ENCODE measurements at regions not wholly inside any gene's neighbourhood (a gene's known extent, or its start where the extent isn't known, plus 50 kb on each side); places are given as distances from the start of the nearest gene placed in this dataset.
A peak's percentile ranks its signal among the peaks of the same experiment; 100 is the strongest.

GRCh38 chr21:28795251-28795650, 197.4 kb downstream of the LTN1 start:
- CTCF ChIA-PET = no interaction called here
- Mint-ChIP-seq H3K4me1 (peaks cover 0 to 8% (median 0%) of the 10 kb centered on the region in 7 donors), H3K36me3 (peaks cover 0 to 40% (median 20%) of the 10 kb centered on the region in 5 donors), H3K27me3 (no peaks in the 10 kb centered on the region), H3K27ac (no peak overlapping the region), H3K9me3 (peaks cover 0 to 7% (median 0%) of the 10 kb centered on the region in 11 donors), H3K4me3 (no peak overlapping the region)
- Histone ChIP-seq H3K27me3 (ENCODE audit: control insufficient read depth in 2 of 2, insufficient read depth in 2 of 2, low read length in 2 of 2) (no peaks in the 10 kb centered on the region), H3K36me3 (ENCODE audit: control insufficient read depth in 2 of 3, insufficient read depth in 3 of 3, low read length in 3 of 3) (no peaks in the 10 kb centered on the region), H3K4me3 (ENCODE audit: low read length) (no peak overlapping the region), H3K4me1 (ENCODE audit: control insufficient read depth in 2 of 2, insufficient read depth in 2 of 2, low read length in 2 of 2) (no peaks in the 10 kb centered on the region), H3K9me3 (ENCODE audit: control insufficient read depth in 2 of 3, low read length in 3 of 3) (no peaks in the 10 kb centered on the region), H3K27ac (ENCODE audit: low read depth, low read length) (no peak overlapping the region)
- ATAC-seq = no peak
- intact Hi-C loops (cut with micrococcal nuclease) = no loop called here
- no peak for DNase-seq
- POLR2A ChIA-PET = no interaction called here

DNA sequence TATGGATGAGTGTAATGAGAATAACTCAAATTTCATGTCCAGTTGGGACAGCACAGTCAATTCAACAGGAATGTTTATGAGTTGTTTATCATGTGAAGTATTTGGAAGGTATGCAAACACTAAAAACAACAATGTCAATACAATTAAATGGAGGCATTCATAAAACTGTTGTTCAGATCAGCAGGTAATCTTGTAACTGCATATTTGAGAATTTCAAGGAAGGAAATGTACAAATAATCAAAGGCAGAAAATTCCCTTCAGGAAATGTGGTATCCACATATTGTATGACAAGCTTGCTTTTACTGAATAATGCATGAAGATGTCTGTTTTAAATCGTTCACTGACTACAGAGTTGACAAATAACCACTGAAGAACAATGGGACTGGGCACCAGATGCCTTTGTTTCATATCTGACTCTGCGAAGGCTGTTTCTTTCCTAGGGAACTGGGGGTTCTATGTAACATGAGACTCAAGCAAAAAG, 198.3 kb downstream of the LTN1 start:
- peaks cover 0 to 7% (median 0%) of the 10 kb centered on the region in 11 donors for H3K9me3 Mint-ChIP-seq
- no peaks in the 10 kb centered on the region for H3K36me3 ChIP-seq (ENCODE audit: control insufficient read depth in 2 of 3, insufficient read depth in 3 of 3, low read length in 3 of 3)
- no peak overlapping the region for H3K27ac ChIP-seq (ENCODE audit: low read depth, low read length)
- no peaks in the 10 kb centered on the region for H3K27me3 ChIP-seq (ENCODE audit: control insufficient read depth in 2 of 2, insufficient read depth in 2 of 2, low read length in 2 of 2)
- DNase-seq (no peak), ATAC-seq (no peak)
- H3K4me1 Mint-ChIP-seq = peaks cover 0 to 8% (median 0%) of the 10 kb centered on the region in 7 donors
- H3K27me3 Mint-ChIP-seq = no peaks in the 10 kb centered on the region
- intact Hi-C loops (cut with micrococcal nuclease) = no loop called here
- H3K36me3 Mint-ChIP-seq = peaks cover 0 to 32% (median 16%) of the 10 kb centered on the region in 5 donors
- POLR2A ChIA-PET = no interaction called here
- H3K4me3 ChIP-seq (ENCODE audit: low read length) = no peak overlapping the region
- no peak overlapping the region for H3K4me3 Mint-ChIP-seq
- no peaks in the 10 kb centered on the region for H3K9me3 ChIP-seq (ENCODE audit: control insufficient read depth in 2 of 3, low read length in 3 of 3)
- no peak overlapping the region for H3K27ac Mint-ChIP-seq
- H3K4me1 ChIP-seq (ENCODE audit: control insufficient read depth in 2 of 2, insufficient read depth in 2 of 2, low read length in 2 of 2) = no peaks in the 10 kb centered on the region
- CTCF ChIA-PET = no interaction called here

DNA sequence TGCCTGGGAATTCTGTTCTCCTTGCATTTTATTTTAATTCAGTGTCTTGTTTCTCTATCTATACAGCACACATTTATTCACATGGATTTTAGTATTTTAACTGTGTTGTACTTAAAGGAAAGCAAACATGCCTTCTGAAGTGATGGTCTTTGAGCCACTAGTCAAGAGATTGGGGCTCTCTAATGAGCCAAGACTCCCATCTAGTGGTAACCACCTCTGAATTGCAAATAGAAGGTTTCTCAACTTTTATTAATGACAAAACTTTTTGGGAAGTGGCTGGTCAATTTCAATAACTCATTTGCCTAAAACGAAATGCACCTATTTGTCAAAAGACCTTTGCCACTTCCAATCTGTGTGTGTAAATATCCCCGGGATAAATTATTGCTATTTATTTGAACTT, 199.6 kb downstream of the LTN1 start:
- peaks cover 3 to 29% (median 9%) of the 10 kb centered on the region in 5 donors for H3K36me3 Mint-ChIP-seq
- H3K9me3 ChIP-seq (ENCODE audit: control insufficient read depth in 2 of 3, low read length in 3 of 3) = no peaks in the 10 kb centered on the region
- no peaks in the 10 kb centered on the region for H3K4me1 ChIP-seq (ENCODE audit: control insufficient read depth in 2 of 2, insufficient read depth in 2 of 2, low read length in 2 of 2)
- H3K4me3 ChIP-seq (ENCODE audit: low read length) = no peak overlapping the region
- H3K27me3 ChIP-seq (ENCODE audit: control insufficient read depth in 2 of 2, insufficient read depth in 2 of 2, low read length in 2 of 2) = no peaks in the 10 kb centered on the region
- peaks cover 0 to 8% (median 0%) of the 10 kb centered on the region in 7 donors for H3K4me1 Mint-ChIP-seq
- H3K27me3 Mint-ChIP-seq = no peaks in the 10 kb centered on the region
- no peak overlapping the region for H3K4me3 Mint-ChIP-seq
- DNase-seq (no peak), ATAC-seq (no peak)
- CTCF ChIA-PET = no interaction called here
- H3K27ac Mint-ChIP-seq = no peak overlapping the region
- no peak overlapping the region for H3K27ac ChIP-seq (ENCODE audit: low read depth, low read length)
- POLR2A ChIA-PET = no interaction called here
- intact Hi-C loops (cut with micrococcal nuclease) = no loop called here
- H3K9me3 Mint-ChIP-seq = peaks cover 0 to 3% (median 0%) of the 10 kb centered on the region in 11 donors
- no peaks in the 10 kb centered on the region for H3K36me3 ChIP-seq (ENCODE audit: control insufficient read depth in 2 of 3, insufficient read depth in 3 of 3, low read length in 3 of 3)

GRCh38 chr21:28791595-28792282, 200.9 kb downstream of the LTN1 start:
- H3K4me1 Mint-ChIP-seq = peaks cover 0 to 8% (median 0%) of the 10 kb centered on the region in 7 donors
- H3K27ac Mint-ChIP-seq = no peak overlapping the region

GRCh38 chr21:28790335-28790734, 202.3 kb downstream of the LTN1 start:
- H3K4me3 Mint-ChIP-seq = no peak overlapping the region
- no peak for ATAC-seq
- ChIA-PET CTCF (no interaction called here), POLR2A (no interaction called here)
- Histone ChIP-seq H3K27ac (ENCODE audit: low read depth, low read length) (no peak overlapping the region), H3K36me3 (ENCODE audit: control insufficient read depth in 2 of 3, insufficient read depth in 3 of 3, low read length in 3 of 3) (no peaks in the 10 kb centered on the region), H3K9me3 (ENCODE audit: control insufficient read depth in 2 of 3, low read length in 3 of 3) (no peaks in the 10 kb centered on the region), H3K4me1 (ENCODE audit: control insufficient read depth in 2 of 2, insufficient read depth in 2 of 2, low read length in 2 of 2) (no peaks in the 10 kb centered on the region), H3K27me3 (ENCODE audit: control insufficient read depth in 2 of 2, insufficient read depth in 2 of 2, low read length in 2 of 2) (no peaks in the 10 kb centered on the region), H3K4me3 (ENCODE audit: low read length) (no peak overlapping the region)
- no peaks in the 10 kb centered on the region for H3K27me3 Mint-ChIP-seq
- intact Hi-C loops (cut with micrococcal nuclease) = no loop called here
- H3K4me1 Mint-ChIP-seq = peaks cover 0 to 9% (median 5%) of the 10 kb centered on the region in 7 donors
- no peak overlapping the region for H3K27ac Mint-ChIP-seq
- H3K9me3 Mint-ChIP-seq = peaks cover 0 to 16% (median 3%) of the 10 kb centered on the region in 11 donors
- peaks cover 13 to 40% (median 19%) of the 10 kb centered on the region in 5 donors for H3K36me3 Mint-ChIP-seq
- no peak for DNase-seq

More at GRCh38 chr21:28791595-28792282, 200.9 kb downstream of the LTN1 start:
- CTCF ChIA-PET = no interaction called here
- Histone ChIP-seq H3K4me3 (ENCODE audit: low read length) (no peak overlapping the region), H3K4me1 (ENCODE audit: control insufficient read depth in 2 of 2, insufficient read depth in 2 of 2, low read length in 2 of 2) (no peaks in the 10 kb centered on the region), H3K27me3 (ENCODE audit: control insufficient read depth in 2 of 2, insufficient read depth in 2 of 2, low read length in 2 of 2) (no peaks in the 10 kb centered on the region), H3K27ac (ENCODE audit: low read depth, low read length) (no peak overlapping the region), H3K9me3 (ENCODE audit: control insufficient read depth in 2 of 3, low read length in 3 of 3) (no peaks in the 10 kb centered on the region), H3K36me3 (ENCODE audit: control insufficient read depth in 2 of 3, insufficient read depth in 3 of 3, low read length in 3 of 3) (no peaks in the 10 kb centered on the region)
- POLR2A ChIA-PET = no interaction called here
- Mint-ChIP-seq H3K27me3 (no peaks in the 10 kb centered on the region), H3K9me3 (peaks cover 0 to 11% (median 0%) of the 10 kb centered on the region in 11 donors), H3K4me3 (no peak overlapping the region), H3K36me3 (peaks cover 7 to 34% (median 11%) of the 10 kb centered on the region in 5 donors)
- ATAC-seq = no peak
- DNase-seq = no peak
- intact Hi-C loops (cut with micrococcal nuclease) = no loop called here

DNA sequence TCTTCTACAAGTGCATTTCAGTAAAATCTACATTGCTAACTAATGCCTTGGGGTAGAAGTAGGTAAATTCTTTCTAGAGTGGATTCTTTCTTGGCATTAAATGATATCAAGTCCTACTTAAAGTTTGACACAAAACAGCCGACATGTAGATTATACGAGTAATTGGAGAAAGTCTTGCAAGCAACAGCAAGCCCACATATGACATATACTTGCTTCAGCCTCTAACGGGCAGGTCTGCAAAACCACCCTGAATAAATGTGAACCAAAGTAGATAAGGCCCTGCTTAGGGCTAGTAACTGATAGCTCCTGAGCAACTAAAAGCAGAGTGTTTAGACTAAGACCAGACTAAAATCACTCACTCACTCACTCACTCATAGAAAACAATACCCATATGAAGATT, 203.2 kb downstream of the LTN1 start:
- H3K9me3 Mint-ChIP-seq = peaks cover 0 to 19% (median 4%) of the 10 kb centered on the region in 11 donors
- H3K4me3 ChIP-seq (ENCODE audit: low read length) = no peak overlapping the region
- ChIA-PET CTCF (no interaction called here), POLR2A (no interaction called here)
- no peak overlapping the region for H3K27ac ChIP-seq (ENCODE audit: low read depth, low read length)
- peaks cover 18 to 47% (median 28%) of the 10 kb centered on the region in 5 donors for H3K36me3 Mint-ChIP-seq
- H3K4me1 Mint-ChIP-seq = peaks cover 0 to 14% (median 4%) of the 10 kb centered on the region in 7 donors
- H3K36me3 ChIP-seq (ENCODE audit: control insufficient read depth in 2 of 3, insufficient read depth in 3 of 3, low read length in 3 of 3) = no peaks in the 10 kb centered on the region
- no peaks in the 10 kb centered on the region for H3K27me3 ChIP-seq (ENCODE audit: control insufficient read depth in 2 of 2, insufficient read depth in 2 of 2, low read length in 2 of 2)
- H3K4me1 ChIP-seq (ENCODE audit: control insufficient read depth in 2 of 2, insufficient read depth in 2 of 2, low read length in 2 of 2) = no peaks in the 10 kb centered on the region
- no peaks in the 10 kb centered on the region for H3K27me3 Mint-ChIP-seq
- ATAC-seq (no peak), DNase-seq (no peak)
- no peak overlapping the region for H3K4me3 Mint-ChIP-seq
- peak overlapping the region in 1 of 9 donors; percentile 3 for H3K27ac Mint-ChIP-seq
- intact Hi-C loops (cut with micrococcal nuclease) = no loop called here
- no peaks in the 10 kb centered on the region for H3K9me3 ChIP-seq (ENCODE audit: control insufficient read depth in 2 of 3, low read length in 3 of 3)

GRCh38 chr21:28788030-28788429, 204.6 kb downstream of the LTN1 start:
- H3K27ac Mint-ChIP-seq = no peak overlapping the region
- CTCF ChIA-PET = no interaction called here
- POLR2A ChIA-PET = no interaction called here
- no peaks in the 10 kb centered on the region for H3K36me3 ChIP-seq (ENCODE audit: control insufficient read depth in 2 of 3, insufficient read depth in 3 of 3, low read length in 3 of 3)
- no peak overlapping the region for H3K4me3 ChIP-seq (ENCODE audit: low read length)
- H3K36me3 Mint-ChIP-seq = peaks cover 18 to 39% (median 28%) of the 10 kb centered on the region in 5 donors
- ATAC-seq = no peak
- no peaks in the 10 kb centered on the region for H3K4me1 ChIP-seq (ENCODE audit: control insufficient read depth in 2 of 2, insufficient read depth in 2 of 2, low read length in 2 of 2)
- no peak overlapping the region for H3K4me3 Mint-ChIP-seq
- H3K27ac ChIP-seq (ENCODE audit: low read depth, low read length) = no peak overlapping the region
- no peaks in the 10 kb centered on the region for H3K27me3 ChIP-seq (ENCODE audit: control insufficient read depth in 2 of 2, insufficient read depth in 2 of 2, low read length in 2 of 2)
- no peaks in the 10 kb centered on the region for H3K27me3 Mint-ChIP-seq
- H3K9me3 ChIP-seq (ENCODE audit: control insufficient read depth in 2 of 3, low read length in 3 of 3) = no peaks in the 10 kb centered on the region
- intact Hi-C loops (cut with micrococcal nuclease) = no loop called here
- peaks cover 0 to 19% (median 4%) of the 10 kb centered on the region in 11 donors for H3K9me3 Mint-ChIP-seq
- peaks cover 0 to 14% (median 4%) of the 10 kb centered on the region in 7 donors for H3K4me1 Mint-ChIP-seq
- DNase-seq = no peak
